Esophagus squamous epithelium (tissue), 4 donors: ENCODE measurements at regions not wholly inside any gene's neighbourhood (a gene's known extent, or its start where the extent isn't known, plus 50 kb on each side); places are given as distances from the start of the nearest gene placed in this dataset.

Experiments
- CTCF ChIP-seq, 6 experiments: fragments of 450-650 bp in 4 of 6; fragments of 200-600 bp in 2 of 6; sonication (generic) in 2 of 6; IDR thresholded peaks; one replicate each; pipeline ENCODE4 v1.5.1; 2016 to 2019; ENCODE audit warnings: antibody characterized with exemption in 6 of 6, mild to moderate bottlenecking in 4 of 6, moderate library complexity in 4 of 6
- POLR2A ChIP-seq, 4 donors: fragments of 450-650 bp; IDR thresholded peaks; one replicate each; pipeline ENCODE4 v1.6.1; 2017; ENCODE audit warnings: antibody characterized with exemption in 4 of 4, mild to moderate bottlenecking in 4 of 4, moderate library complexity in 3 of 4

- TF ChIP-seq CTCF (IDR thresholded peaks at IDR 0.05) = no peak
- TF ChIP-seq POLR2A (IDR thresholded peaks at IDR 0.05) = no peak
Observed at GRCh38 chr7:91579837-91580236, 300.7 kb downstream of the MTERF1 start.
